GM21619 (cell line): ENCODE measurements at regions not wholly inside any gene's neighbourhood (a gene's known extent, or its start where the extent isn't known, plus 50 kb on each side); places are given as distances from the start of the nearest gene placed in this dataset.

Experiments
- ATAC-seq: cut with Tn5 transposase; IDR thresholded peaks from one replicate; pipeline ENCODE4 v1.9.1; 2021; ENCODE audit not compliant: unreplicated experiment

DNA sequence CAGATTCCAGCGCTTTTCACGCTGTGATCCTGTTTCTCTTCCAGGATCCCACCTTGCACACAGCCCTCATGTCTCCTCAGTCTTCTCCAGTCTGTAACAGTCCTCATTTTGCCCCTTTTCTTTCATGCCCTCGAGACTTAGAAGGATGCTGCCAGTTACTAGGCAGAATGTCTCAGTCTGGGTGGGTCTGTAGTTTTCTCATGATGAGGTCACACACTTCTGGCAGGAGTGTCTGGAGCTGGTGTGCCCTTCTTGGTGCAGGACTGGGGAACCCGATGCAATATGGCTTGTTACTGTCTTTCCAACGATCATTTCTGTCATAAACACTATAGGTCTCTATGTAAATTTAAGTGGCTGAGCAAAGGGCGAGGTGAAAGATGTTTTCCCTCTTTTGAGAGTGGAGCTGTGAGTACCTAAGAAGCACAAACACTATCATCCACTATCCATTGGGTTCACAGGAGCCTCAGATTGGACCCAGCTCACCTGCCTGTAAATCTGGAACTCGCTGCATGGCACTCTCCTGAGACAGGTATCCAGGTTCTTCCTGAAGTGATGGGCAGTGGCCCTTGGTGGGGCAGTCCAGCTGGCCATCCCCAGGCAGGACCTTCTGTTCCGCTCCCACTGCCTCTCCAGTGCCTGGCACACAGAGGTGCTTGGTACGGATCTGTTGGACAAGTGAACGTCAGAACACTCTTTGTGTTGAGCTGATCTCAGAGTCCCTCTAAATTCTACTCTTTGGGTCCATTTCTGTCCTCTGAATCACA is 64.3 kb upstream of the ZNF32 start:
- no peak for ATAC-seq

DNA sequence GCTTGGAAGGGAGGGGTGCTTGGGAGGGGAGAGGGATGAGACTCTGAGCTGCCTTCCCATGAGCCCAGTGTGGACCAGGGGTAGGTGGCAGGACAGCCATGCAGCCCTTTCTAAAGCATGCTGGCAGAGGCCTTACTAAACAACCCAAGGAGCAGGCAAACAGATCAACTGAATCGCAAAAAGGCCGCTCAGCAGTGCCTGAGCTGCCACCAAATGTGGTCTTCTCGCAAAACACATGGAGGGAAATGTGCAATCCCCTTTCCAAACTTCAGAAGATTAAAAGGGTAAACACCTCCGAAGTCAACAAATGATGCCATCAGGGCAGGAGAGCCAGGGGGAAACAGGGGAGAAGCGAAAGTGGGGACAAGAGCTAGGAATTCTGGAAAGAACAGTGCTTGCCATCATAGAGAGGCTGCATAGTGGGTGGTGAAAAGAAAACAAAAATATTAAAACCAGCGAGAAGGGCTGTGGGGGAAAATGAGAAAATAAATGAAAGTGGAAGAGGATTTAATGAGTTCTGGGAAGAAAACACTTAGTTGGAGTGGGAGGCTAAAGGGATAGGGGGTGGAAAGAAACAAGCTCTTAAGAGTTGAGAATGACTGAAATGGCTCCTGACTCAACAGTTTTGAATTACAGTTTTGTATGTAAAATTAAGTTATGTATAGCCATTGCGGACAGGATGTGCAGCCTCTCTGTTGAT is 62.2 kb upstream of the ZNF32 start:
- ATAC-seq, result no peak

DNA sequence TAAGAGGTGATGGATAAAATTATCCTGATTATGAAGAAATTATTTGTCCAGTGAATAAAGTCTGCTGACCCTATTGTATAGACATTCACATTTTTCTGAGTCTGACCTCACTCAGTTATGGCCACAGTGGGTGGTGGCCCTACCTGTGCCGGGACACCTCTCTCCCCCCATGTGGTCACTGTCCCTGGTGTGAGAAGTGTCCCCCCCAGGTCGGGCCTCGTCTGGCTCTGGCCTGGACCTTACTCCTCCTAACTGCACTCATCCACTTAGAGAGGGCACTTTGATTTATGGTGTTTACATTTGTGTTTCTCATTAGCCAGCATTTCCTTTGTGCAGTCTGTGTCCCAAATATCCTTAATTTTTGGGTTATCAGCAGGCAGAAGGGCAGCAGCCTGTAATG is 59.6 kb upstream of the ZNF32 start:
- no peak for ATAC-seq

DNA sequence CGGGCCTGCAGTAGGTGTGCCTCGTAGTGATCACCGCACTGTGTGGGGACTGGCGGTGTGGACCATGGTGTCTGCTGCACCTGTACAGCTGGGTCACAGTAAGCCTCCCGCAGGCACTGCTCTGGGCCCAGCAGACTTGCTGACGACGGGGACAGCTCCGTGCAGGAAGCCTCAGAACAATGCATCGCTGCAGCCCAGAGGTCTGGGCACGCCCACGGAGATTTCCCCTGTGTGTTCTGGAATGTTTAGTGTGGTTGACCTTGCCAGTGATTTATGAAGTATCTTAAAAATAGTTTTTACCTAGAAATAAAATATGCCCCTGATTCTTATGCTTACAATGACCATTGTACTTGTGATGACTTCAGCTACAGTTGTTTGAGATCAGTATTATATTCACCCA is 59.1 kb upstream of the ZNF32 start:
- ATAC-seq, result no peak

DNA sequence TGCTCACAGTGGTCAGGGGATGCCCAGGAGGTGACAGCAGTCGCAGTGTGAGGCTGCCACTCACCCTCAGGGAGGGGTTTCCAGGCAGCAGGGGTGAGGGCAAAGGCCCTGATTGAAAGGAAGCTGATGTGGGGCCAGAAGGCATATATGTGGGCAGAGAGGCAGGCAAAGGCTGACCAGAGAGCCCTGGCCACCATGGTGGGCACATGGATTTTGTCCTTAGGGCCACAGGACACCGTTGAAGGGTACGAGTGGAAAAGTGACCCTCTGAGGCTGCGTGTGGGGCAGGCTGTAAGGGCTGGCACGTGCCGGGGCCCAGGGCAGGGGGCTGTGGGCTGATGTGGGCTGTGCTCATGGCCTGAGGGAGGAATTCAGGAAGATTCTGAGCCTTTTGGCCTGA is 57.5 kb upstream of the ZNF32 start:
- no peak for ATAC-seq

DNA sequence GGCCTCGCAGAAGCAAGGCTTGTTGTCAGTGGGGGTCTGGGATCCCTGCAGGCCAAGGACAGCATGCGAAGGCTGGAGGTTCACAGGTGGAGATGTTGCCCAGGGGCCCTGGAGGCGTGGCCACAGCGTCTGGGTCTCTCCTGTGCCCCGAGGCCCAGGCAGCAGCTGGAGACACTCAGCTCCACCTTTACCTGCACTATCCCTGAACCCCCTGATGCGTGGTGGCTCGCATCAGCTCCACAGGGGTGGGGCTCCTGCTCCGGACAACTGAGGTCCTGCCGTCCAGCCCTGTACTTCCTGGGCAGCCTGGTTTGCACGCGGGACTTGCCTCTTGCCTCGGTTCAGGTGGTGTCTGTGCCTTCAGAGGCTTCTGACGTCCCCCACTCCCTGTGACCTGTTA is 54.6 kb upstream of the ZNF32 start:
- ATAC-seq, result no peak

DNA sequence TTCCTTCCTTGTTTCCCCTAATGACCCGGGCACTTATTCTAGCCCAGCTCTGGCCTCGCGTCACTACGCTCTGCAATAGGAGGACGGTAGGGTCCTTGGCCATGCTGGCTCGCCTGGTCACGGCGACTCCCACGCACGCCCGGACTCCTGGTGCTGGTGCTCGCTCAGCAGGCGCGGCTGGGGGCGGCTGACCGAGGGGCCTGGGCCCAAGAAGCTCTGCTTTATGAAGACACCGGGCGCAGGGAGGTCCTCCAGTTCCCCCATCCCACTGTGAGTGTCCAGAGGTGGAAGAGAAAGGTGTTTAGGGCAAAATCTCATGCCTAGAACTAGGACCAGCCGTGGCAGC is 54.2 kb upstream of the ZNF32 start:
- ATAC-seq, result no peak

DNA sequence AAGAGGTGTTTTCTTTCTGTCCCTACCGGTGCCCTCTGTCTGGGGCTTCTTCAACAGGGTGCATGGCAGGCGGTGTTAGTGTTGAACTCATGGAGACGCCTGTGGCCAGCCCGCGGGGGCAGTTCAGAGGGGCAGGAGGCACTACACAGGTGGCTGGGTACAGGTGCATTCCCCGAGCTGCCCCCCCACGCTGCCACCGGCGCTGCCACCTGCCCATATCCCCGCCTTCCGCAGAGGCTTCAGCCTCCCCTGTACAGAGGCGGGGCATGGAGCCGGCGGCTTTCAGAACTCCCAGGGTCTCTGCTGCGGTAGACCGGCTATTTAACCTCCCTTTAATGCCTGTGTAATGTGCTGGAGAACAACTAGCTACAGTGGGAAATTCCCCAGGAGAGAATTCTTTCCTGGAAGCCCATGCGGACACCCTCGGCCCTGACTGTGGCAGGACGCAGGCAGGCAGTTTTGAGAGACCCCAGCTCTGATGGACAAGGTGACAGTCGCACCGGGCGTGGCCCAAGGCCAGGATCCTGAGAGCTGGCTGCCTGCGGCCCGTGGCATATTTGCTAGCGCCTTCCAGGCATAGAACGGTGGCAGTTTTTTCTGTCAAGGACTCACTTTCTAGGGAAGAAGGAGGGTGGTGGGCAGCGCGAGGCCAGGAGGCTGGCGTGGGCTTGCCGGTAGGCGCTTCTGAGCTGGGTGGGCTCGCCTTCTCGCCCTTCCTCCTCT is 53.7 kb upstream of the ZNF32 start:
- ATAC-seq, result no peak

DNA sequence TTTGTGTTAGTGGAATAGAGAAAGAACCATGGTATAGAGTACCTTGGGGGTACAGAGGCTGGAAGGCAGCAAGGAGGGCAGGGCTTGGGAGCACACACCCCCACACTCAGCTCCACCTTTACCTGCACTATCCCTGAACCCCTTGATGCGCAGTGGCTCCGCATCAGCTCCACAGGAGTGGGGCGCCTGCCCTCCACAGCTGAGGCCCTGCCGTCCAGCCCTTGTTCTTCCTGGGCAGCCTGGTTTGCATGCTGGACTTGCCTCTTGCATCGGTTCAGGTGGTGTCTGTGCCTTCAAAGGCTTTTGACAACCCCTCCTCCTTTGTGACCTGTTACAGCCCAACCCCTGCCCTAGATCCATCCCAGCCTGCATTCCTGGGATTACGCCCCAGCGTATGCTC is 52.6 kb upstream of the ZNF32 start:
- no peak for ATAC-seq

DNA sequence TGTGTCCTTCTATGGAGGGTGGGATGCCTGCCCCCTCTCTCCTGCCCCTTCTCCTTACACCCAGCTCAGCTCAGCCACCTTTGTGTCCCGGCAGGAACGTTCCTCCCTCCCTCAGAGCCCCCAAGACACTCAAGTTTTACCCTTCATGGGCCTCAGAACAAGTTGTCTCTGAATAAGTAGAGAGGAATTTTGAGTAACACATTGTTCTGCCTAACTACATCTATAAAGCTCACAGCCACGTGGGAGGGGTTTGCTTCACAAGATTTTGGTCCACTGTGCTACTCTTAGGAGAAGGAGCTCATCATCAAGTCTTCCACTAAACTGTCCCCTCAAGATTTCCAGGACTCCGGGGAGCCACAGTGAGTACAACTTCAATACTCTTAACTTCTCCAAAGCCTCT is 51.6 kb upstream of the ZNF32 start:
- ATAC-seq, result no peak

DNA sequence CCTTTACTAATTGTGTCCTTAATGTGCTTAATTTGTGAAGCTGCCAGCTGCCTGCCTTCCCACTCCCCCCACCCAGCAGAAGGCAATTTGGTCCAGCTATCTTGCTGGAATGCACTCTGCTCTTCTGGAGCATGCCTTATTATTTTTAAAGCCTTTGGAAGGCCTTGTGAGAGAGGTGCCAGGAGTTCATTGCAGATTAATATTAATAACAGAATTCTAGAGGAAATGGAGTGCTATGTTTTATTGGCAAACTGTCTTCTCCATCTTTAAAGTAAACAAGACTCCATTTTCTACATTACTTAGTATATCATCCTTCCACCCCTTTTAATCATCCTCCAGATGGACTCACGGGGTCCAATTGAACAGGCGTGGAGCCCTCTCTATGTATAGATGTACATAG is 50.8 kb upstream of the ZNF32 start:
- ATAC-seq, result no peak
